GM12872 (cell line): ENCODE measurements at regions not wholly inside any gene's neighbourhood (a gene's known extent, or its start where the extent isn't known, plus 50 kb on each side); places are given as distances from the start of the nearest gene placed in this dataset.

Source experiments
- CTCF ChIP-seq: IDR thresholded peaks from 3 replicates; pipeline ENCODE4 v1.5.1; 2011; ENCODE audit warnings: low read depth, mild to moderate bottlenecking, low read length, moderate library complexity; ENCODE audit not compliant: insufficient read depth

DNA sequence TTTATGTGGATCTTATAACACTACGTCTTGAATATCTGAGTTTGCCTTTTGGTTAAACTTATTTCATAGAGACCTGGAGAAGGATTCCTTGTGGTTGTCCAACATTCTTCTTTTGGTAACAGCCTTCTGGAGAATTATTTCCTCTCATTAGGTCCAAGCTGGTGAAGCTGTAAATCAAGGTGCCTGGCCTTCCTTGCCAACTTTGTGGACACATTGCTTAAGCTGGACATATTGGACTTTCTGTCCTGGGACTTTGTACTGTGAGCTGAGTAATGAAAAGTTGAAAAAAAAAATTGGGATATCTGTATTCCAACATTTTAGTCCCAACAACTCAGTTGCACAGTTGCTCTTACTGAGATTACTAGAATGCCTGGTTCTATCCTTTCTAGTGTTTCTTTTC, 186.2 kb downstream of the HAO1 start:
- TF ChIP-seq CTCF, result no peak

DNA sequence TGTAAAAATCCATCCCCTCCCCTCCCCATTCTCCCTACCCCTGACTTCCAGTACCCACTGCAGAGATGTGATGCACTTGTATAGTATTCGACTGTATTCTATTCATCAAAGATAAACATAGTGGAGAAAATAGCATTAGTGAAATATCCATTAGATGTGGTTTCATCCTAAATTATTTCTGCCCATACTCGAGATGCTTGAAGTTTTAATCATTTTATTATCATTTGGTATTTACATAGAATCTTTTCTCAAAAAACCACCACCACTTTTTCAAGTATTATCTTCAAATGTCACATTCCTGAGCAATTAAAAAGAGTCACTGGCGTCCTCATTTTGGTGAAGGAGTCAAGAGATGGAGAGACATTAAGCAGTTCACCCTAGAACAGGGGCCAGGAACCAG, 181.9 kb downstream of the HAO1 start:
- TF ChIP-seq CTCF, result no peak

DNA sequence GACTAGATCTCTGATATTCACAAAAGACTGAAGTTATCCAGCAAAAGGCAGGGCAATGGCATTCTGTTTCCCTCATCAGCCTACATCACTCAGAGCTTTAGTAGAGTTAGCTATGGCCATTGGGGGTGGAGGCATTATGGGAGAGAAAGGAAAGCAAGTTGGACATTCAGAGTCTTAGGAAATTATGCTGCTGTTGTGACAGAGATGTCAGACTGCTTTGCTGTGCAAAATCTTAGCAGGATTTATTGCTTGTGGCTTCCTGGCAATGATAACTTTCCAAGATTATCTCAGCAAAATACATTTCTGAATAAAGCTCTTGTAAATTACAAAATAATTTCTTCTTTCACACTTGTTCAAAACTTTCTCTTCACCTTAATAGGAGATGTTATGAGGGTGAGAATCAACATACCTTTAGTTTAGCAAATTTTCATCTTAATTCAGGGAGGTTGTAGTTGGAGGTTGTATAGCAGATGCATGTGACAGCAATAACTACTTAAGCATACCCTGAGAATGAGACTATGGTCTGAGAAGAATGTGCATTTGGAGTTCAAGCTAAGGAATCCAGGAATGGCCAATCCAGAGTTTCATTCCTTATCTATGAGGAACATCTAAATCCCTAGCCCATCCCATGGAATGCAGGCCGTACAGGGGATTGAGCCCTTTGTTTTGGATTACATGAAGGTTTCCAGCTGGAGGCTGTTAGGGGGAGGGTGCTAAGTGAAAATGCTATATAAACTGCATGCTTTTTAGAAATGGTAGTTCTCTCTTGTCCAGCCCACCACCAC, 179.8 kb downstream of the HAO1 start:
- no peak for TF ChIP-seq CTCF

GRCh38 chr20:7765221-7765620, 175.0 kb downstream of the HAO1 start:
- TF ChIP-seq CTCF, result no peak

- no peak for TF ChIP-seq CTCF
Measured at GRCh38 chr20:7770046-7770445, 170.2 kb downstream of the HAO1 start.

DNA sequence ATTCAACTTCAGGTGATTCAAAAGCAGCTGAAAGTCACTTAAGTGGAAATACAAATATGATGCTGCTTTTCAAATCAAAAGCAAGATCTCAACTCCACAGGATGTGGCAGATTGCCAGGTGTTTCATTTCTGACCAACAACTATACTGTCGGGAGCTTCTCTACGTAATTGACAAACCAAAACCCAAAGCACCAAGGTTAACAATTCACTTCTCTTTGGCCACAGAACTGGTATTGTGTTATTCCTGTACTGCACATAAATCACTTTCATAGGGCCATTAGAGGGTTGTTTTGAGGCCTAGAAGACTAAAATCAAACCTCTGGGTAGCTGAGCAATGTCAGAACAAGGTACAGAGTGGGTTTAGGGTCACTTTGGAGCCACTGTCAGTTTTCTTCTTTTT, 169.7 kb downstream of the HAO1 start:
- TF ChIP-seq CTCF, result no peak

GRCh38 chr20:7772371-7772770, 167.9 kb downstream of the HAO1 start:
- no peak for TF ChIP-seq CTCF
